ENCODE measurements at regions not wholly inside any gene's neighbourhood (a gene's known extent, or its start where the extent isn't known, plus 50 kb on each side); places are given as distances from the start of the nearest gene placed in this dataset.

DNA sequence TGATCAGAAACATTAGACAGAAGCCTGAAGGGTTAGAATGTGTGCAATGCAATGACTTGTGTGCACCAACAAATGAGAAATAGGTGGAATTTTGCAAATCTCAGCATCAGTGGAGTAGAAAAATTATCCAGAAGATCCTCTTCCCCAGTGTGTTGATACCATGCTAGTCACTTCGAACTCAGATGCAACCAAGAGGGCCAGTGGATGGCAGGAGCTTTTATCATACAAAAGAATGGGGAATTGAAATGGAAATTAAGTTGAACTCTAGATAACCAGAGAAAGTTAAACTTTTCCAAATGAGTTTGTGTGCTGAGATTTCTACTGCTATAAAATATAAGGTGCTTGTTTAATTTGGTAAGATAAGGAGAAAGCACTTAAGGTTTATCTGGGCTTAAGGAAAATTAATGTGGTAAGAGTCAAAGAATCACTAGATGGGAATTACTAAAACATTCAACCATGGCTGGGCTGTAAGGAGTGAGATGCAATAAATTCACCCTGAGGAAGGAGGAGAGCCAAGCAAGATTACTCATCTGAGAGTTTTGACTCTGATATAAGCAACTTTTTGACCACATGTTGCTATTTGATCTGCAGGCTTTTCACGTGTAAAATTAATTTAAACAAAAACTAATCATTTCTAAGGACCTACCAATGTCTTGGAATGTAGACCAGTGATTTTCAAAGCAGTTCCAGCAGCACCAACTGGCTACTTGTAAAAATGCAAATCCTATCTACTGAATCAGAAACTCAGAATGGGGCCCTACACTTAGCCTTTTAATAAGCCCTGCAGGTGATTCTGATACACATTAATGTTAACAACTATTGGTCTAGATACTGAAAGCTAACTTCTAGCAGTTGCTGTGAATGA, 113.2 kb downstream of the CDC14C start:
- peak overlapping the region; percentile 28 for H3K4me3 Mint-ChIP-seq
- DNase-seq (ENCODE audit: low spot score): peak; percentile 64
- Histone ChIP-seq H3K36me3 (ENCODE audit: insufficient read depth) (no peaks in the 10 kb centered on the region), H2AFZ (no peak overlapping the region), H3K4me3 (peak overlapping the region; percentile 31; the same call in 1 of the 2 replicates), H3K4me2 (peak overlapping the region; percentile 70), H4K20me1 (replicated peaks; ENCODE audit: insufficient read depth) (no peaks in the 10 kb centered on the region), H3K4me1 (ENCODE audit: insufficient read depth) (peaks cover 41% of the 10 kb centered on the region), H3F3A (replicated peaks; ENCODE audit: low read depth) (no peaks in the 10 kb centered on the region), H3K9me2 (ENCODE audit: insufficient read depth) (no peaks in the 10 kb centered on the region), H3K27me3 (ENCODE audit: insufficient read depth) (no peaks in the 10 kb centered on the region), H3K79me2 (replicated peaks; ENCODE audit: insufficient read depth) (no peaks in the 10 kb centered on the region), H3K27ac (ENCODE audit: low read depth) (peak overlapping the region; percentile 60)
- peaks cover 3% of the 10 kb centered on the region; the same call in 1 of the 3 replicates for H3K36me3 Mint-ChIP-seq (ENCODE audit: low read depth)
- H3K4me1 Mint-ChIP-seq: peaks cover 43% of the 10 kb centered on the region
- TF ChIP-seq, protein P1, sequence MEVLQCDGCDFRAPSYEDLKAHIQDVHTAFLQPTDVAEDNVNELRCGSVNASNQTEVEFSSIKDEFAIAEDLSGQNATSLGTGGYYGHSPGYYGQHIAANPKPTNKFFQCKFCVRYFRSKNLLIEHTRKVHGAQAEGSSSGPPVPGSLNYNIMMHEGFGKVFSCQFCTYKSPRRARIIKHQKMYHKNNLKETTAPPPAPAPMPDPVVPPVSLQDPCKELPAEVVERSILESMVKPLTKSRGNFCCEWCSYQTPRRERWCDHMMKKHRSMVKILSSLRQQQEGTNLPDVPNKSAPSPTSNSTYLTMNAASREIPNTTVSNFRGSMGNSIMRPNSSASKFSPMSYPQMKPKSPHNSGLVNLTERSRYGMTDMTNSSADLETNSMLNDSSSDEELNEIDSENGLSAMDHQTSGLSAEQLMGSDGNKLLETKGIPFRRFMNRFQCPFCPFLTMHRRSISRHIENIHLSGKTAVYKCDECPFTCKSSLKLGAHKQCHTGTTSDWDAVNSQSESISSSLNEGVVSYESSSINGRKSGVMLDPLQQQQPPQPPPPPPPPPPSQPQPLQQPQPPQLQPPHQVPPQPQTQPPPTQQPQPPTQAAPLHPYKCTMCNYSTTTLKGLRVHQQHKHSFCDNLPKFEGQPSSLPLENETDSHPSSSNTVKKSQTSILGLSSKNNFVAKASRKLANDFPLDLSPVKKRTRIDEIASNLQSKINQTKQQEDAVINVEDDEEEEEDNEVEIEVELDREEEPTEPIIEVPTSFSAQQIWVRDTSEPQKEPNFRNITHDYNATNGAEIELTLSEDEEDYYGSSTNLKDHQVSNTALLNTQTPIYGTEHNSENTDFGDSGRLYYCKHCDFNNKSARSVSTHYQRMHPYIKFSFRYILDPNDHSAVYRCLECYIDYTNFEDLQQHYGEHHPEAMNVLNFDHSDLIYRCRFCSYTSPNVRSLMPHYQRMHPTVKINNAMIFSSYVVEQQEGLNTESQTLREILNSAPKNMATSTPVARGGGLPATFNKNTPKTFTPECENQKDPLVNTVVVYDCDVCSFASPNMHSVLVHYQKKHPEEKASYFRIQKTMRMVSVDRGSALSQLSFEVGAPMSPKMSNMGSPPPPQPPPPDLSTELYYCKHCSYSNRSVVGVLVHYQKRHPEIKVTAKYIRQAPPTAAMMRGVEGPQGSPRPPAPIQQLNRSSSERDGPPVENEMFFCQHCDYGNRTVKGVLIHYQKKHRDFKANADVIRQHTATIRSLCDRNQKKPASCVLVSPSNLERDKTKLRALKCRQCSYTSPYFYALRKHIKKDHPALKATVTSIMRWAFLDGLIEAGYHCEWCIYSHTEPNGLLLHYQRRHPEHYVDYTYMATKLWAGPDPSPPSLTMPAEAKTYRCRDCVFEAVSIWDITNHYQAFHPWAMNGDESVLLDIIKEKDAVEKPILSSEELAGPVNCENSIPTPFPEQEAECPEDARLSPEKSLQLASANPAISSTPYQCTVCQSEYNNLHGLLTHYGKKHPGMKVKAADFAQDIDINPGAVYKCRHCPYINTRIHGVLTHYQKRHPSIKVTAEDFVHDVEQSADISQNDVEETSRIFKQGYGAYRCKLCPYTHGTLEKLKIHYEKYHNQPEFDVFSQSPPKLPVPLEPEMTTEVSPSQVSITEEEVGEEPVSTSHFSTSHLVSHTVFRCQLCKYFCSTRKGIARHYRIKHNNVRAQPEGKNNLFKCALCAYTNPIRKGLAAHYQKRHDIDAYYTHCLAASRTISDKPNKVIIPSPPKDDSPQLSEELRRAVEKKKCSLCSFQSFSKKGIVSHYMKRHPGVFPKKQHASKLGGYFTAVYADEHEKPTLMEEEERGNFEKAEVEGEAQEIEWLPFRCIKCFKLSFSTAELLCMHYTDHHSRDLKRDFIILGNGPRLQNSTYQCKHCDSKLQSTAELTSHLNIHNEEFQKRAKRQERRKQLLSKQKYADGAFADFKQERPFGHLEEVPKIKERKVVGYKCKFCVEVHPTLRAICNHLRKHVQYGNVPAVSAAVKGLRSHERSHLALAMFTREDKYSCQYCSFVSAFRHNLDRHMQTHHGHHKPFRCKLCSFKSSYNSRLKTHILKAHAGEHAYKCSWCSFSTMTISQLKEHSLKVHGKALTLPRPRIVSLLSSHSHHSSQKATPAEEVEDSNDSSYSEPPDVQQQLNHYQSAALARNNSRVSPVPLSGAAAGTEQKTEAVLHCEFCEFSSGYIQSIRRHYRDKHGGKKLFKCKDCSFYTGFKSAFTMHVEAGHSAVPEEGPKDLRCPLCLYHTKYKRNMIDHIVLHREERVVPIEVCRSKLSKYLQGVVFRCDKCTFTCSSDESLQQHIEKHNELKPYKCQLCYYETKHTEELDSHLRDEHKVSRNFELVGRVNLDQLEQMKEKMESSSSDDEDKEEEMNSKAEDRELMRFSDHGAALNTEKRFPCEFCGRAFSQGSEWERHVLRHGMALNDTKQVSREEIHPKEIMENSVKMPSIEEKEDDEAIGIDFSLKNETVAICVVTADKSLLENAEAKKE (CRISPR knock-in tag; IDR thresholded peaks at IDR 0.05): peak; percentile 71
- no peak for TF ChIP-seq EZH2phosphoT487 (IDR thresholded peaks at IDR 0.05; ENCODE audit: unreplicated experiment)
- TF ChIP-seq NANOG (IDR thresholded peaks at IDR 0.05; ENCODE audit: borderline replicate concordance): peak; percentile 60; the same call in 1 of the 2 replicates
- no peaks in the 10 kb centered on the region for H3K27me3 Mint-ChIP-seq (ENCODE audit: insufficient read depth, low read depth, poor library complexity)
- no peaks in the 10 kb centered on the region for H3K9me3 Mint-ChIP-seq
- H3K27ac Mint-ChIP-seq: peak overlapping the region; percentile 84
- peak; percentile 84 for ATAC-seq

DNA sequence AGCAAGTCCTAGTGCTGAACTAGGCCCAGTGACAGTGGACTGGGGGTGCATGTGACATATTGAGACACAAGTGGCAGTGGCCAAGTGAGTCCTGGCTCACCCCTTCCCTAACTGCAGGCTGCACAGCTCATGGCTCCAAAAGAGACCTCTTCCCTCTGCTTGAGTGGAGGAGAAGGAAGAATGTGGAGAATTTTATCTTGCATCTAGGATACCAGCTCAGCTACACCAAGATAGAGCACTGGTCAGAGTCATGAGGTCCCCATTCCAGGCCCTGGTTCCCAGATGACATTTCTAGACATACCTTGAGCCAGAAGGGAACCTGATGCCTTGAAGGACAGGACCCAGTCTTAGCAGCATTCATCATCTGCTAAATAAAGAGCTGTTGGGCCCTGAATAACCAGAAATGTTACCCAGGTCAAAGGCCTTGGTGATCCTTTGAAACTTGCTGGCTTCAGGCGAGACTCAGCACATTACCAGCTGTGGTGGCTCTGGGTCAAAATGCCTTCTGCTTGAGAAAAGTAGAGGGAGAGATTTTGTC, 114.5 kb downstream of the CDC14C start:
- Mint-ChIP-seq H3K36me3 (ENCODE audit: low read depth) (peaks cover 3% of the 10 kb centered on the region; the same call in 1 of the 3 replicates), H3K27me3 (ENCODE audit: insufficient read depth, low read depth, poor library complexity) (no peaks in the 10 kb centered on the region), H3K9me3 (peaks cover 4% of the 10 kb centered on the region; the same call in 2 of the 3 replicates), H3K4me3 (no peak overlapping the region), H3K27ac (no peak overlapping the region; the same call in 1 of the 2 replicates), H3K4me1 (peaks cover 40% of the 10 kb centered on the region)
- Histone ChIP-seq H3K4me2 (no peak overlapping the region), H3K4me1 (ENCODE audit: insufficient read depth) (peaks cover 34% of the 10 kb centered on the region), H2AFZ (peak overlapping the region; percentile 7; the same call in 1 of the 2 replicates), H3K36me3 (ENCODE audit: insufficient read depth) (no peaks in the 10 kb centered on the region), H3K9me2 (ENCODE audit: insufficient read depth) (no peaks in the 10 kb centered on the region), H3K4me3 (no peak overlapping the region), H3K79me2 (replicated peaks; ENCODE audit: insufficient read depth) (no peaks in the 10 kb centered on the region), H3K27ac (ENCODE audit: low read depth) (no peak overlapping the region), H4K20me1 (replicated peaks; ENCODE audit: insufficient read depth) (no peaks in the 10 kb centered on the region), H3F3A (replicated peaks; ENCODE audit: low read depth) (no peaks in the 10 kb centered on the region), H3K27me3 (ENCODE audit: insufficient read depth) (no peaks in the 10 kb centered on the region)
- DNase-seq (ENCODE audit: low spot score) (no peak), ATAC-seq (no peak)
- TF ChIP-seq, protein P2, sequence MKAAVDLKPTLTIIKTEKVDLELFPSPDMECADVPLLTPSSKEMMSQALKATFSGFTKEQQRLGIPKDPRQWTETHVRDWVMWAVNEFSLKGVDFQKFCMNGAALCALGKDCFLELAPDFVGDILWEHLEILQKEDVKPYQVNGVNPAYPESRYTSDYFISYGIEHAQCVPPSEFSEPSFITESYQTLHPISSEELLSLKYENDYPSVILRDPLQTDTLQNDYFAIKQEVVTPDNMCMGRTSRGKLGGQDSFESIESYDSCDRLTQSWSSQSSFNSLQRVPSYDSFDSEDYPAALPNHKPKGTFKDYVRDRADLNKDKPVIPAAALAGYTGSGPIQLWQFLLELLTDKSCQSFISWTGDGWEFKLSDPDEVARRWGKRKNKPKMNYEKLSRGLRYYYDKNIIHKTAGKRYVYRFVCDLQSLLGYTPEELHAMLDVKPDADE (IDR thresholded peaks at IDR 0.05): no peak
- TF ChIP-seq, protein P3, sequence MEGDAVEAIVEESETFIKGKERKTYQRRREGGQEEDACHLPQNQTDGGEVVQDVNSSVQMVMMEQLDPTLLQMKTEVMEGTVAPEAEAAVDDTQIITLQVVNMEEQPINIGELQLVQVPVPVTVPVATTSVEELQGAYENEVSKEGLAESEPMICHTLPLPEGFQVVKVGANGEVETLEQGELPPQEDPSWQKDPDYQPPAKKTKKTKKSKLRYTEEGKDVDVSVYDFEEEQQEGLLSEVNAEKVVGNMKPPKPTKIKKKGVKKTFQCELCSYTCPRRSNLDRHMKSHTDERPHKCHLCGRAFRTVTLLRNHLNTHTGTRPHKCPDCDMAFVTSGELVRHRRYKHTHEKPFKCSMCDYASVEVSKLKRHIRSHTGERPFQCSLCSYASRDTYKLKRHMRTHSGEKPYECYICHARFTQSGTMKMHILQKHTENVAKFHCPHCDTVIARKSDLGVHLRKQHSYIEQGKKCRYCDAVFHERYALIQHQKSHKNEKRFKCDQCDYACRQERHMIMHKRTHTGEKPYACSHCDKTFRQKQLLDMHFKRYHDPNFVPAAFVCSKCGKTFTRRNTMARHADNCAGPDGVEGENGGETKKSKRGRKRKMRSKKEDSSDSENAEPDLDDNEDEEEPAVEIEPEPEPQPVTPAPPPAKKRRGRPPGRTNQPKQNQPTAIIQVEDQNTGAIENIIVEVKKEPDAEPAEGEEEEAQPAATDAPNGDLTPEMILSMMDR (conservative IDR thresholded peaks at IDR 0.05; ENCODE audit: low read depth in 2 of 2): no peak
- TF ChIP-seq JUNB (IDR thresholded peaks at IDR 0.05; ENCODE audit: unreplicated experiment): no peak
- TF ChIP-seq STAT1 (IDR thresholded peaks at IDR 0.05; ENCODE audit: unreplicated experiment): no peak
- TF ChIP-seq CREB1 (CRISPR knock-in tag; IDR thresholded peaks at IDR 0.05; ENCODE audit: low read depth): no peak
- no peak for TF ChIP-seq ZNF114 (CRISPR knock-in tag; IDR thresholded peaks at IDR 0.05)
- TF ChIP-seq POLR2AphosphoS5 (IDR thresholded peaks at IDR 0.05; ENCODE audit: low read depth): no peak
- no peak for TF ChIP-seq EZH2 (IDR thresholded peaks at IDR 0.05; ENCODE audit: low read depth, unreplicated experiment)
- no peak for TF ChIP-seq EZH2phosphoT487 (IDR thresholded peaks at IDR 0.05; ENCODE audit: unreplicated experiment)

Data from GM23338 (cell line).